ENCODE measurements at regions not wholly inside any gene's neighbourhood (a gene's known extent, or its start where the extent isn't known, plus 50 kb on each side); places are given as distances from the start of the nearest gene placed in this dataset.

DNA sequence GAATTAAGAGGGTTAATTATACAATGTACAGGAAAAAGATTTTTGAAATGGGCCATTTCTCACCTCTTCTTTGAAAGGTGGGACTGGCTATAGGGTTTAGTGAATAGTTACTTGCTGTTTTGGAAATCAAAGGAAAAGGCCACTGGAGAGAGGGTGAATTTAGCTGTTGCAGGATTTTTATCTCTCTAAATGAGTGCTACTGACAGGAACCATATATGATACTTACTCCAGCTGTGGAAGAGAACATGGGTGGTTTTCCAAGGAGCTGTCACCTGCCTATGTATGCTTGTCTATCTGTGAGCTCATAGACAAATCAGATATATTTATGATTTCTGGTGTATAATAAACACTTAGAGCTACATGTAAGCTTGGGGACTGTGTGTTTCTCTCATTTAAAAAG, 430.4 kb downstream of the MTX2 start:
- TF ChIP-seq SPI1 (IDR thresholded peaks at IDR 0.05; ENCODE audit: low read depth, low read length) (no peak), POU2F2 (IDR thresholded peaks at IDR 0.05; ENCODE audit: low read depth, low read length) (no peak), POLR2AphosphoS5 (IDR thresholded peaks at IDR 0.05; ENCODE audit: low read depth, low read length) (no peak), TAF1 (IDR thresholded peaks at IDR 0.05; ENCODE audit: low read depth, low read length) (no peak), POLR2A (IDR thresholded peaks at IDR 0.05; ENCODE audit: low read depth, low read length) (no peak), PAX5 (IDR thresholded peaks at IDR 0.05; ENCODE audit: insufficient read depth, low read length, severe bottlenecking) (no peak)
- no peak for DNase-seq (ENCODE audit: insufficient read length, low spot score)
- no peak for FAIRE-seq

DNA sequence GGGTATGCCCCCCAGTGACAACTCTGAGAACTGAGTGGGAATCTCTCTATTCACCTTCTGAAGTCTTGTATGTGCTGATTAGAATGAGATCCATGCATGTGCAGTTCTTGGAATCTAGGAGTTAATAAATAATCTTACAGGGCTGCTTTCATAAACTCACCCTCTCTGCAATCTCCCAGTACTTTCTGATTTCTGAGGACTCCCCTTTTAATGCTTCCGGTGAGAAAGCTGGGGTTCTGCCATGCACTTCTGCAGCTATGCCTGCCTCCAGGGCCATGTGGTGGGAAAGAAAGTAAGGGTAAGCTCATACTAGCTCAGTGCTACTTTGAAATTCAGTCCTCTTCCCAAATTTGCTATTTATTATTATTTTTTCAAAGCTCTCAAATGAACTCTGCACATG, 432.9 kb downstream of the MTX2 start:
- TF ChIP-seq TAF1 (IDR thresholded peaks at IDR 0.05; ENCODE audit: low read depth, low read length) (no peak), PAX5 (IDR thresholded peaks at IDR 0.05; ENCODE audit: insufficient read depth, low read length, severe bottlenecking) (no peak), SPI1 (IDR thresholded peaks at IDR 0.05; ENCODE audit: low read depth, low read length) (no peak), POLR2AphosphoS5 (IDR thresholded peaks at IDR 0.05; ENCODE audit: low read depth, low read length) (no peak), POU2F2 (IDR thresholded peaks at IDR 0.05; ENCODE audit: low read depth, low read length) (no peak), POLR2A (IDR thresholded peaks at IDR 0.05; ENCODE audit: low read depth, low read length) (no peak)
- DNase-seq (ENCODE audit: insufficient read length, low spot score), result no peak
- no peak for FAIRE-seq

DNA sequence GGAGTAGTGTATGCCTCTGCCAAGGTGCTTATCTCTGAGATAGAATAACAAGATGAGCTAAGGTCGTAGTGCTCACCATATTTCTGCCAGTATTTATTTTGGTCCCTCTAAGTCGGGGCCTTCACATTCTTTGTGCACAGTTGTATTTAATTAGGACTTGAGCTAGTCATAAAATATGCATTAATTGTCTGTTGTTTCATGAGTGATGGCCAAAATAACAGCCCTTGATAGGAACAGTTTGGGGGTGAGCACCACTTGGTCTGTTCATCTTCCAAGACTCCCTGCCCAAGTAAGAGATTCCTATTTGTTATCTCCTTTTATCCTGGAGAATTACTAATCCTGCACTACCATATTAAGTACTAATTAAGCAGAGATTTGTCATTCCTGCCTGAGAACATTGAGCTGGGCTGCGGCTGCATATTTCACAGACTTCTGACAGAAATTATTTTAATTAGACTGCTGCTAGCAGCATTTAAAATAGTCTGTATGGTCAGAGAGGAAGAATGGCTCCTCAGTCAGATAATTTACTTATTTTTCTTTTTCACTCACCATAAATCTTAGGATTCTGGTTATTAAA, 435.1 kb downstream of the MTX2 start:
- FAIRE-seq (no peak), DNase-seq (ENCODE audit: insufficient read length, low spot score) (no peak)
- no peak for TF ChIP-seq POLR2AphosphoS5 (IDR thresholded peaks at IDR 0.05; ENCODE audit: low read depth, low read length)
- TF ChIP-seq TAF1 (IDR thresholded peaks at IDR 0.05; ENCODE audit: low read depth, low read length), result no peak
- TF ChIP-seq POLR2A (IDR thresholded peaks at IDR 0.05; ENCODE audit: low read depth, low read length), result no peak
- TF ChIP-seq PAX5 (IDR thresholded peaks at IDR 0.05; ENCODE audit: insufficient read depth, low read length, severe bottlenecking), result no peak
- no peak for TF ChIP-seq POU2F2 (IDR thresholded peaks at IDR 0.05; ENCODE audit: low read depth, low read length)

DNA sequence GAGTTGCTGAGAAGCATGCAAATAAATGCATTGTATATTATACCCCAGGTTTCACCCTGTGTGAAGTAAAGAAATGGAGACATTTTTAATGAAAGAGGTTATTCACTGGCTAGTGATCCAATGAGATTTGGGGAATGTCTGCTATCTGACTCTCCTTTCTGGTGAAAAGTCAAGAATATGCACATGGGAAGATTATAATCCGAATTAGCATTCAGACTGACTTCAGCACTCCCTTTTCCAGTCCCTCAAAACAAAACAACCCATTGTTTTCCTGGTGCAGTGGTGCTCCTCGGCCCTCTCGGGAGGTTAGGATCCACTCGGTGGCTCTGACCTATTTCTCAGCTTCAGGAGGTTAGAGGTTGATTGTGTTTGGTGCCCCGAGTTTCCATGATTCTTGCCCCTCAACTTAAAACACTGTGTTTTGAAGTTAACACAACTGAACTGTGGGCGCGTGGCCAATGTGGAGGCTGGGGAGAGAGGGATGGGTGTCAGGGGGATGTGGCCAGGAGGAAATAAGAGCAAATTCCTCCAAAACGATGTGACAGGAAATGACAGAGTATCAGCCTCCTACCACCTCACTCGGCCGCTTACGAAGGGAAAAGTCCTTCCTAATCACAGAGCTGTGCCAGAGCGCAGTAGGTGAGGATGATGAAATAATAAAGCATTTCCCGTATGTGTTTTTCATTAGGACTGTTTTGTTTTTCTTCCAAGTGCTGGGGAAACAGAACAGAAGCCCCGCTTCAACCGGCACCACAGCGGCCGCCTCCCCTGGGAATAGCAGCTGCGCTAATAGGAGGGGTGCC, 440.1 kb downstream of the MTX2 start:
- TF ChIP-seq PAX5 (IDR thresholded peaks at IDR 0.05; ENCODE audit: insufficient read depth, low read length, severe bottlenecking) (no peak), POU2F2 (IDR thresholded peaks at IDR 0.05; ENCODE audit: low read depth, low read length) (no peak), POLR2A (IDR thresholded peaks at IDR 0.05; ENCODE audit: low read depth, low read length) (no peak), TAF1 (IDR thresholded peaks at IDR 0.05; ENCODE audit: low read depth, low read length) (no peak), POLR2AphosphoS5 (IDR thresholded peaks at IDR 0.05; ENCODE audit: low read depth, low read length) (no peak), SPI1 (IDR thresholded peaks at IDR 0.05; ENCODE audit: low read depth, low read length) (no peak)
- DNase-seq (ENCODE audit: insufficient read length, low spot score), result no peak
- FAIRE-seq, result no peak

DNA sequence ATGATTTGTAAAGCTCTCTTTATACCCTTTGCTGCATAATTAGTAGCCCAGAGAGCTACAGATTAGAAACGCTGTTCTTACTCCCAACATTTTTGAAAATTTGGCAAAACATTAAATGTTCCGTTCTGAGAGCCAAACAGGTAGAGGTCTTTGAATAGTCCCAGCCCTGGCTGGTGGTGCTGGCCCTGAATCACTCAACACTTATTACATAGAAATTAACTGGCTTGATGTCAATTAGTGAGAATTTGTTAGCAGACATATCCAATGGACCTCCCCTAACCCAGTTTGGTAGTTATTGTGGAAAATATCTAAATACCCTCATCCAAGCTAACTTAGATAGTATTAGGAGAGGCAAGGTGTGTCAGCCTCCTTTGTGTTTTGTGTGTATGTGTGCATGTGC, 440.7 kb downstream of the MTX2 start:
- FAIRE-seq (no peak), DNase-seq (ENCODE audit: insufficient read length, low spot score) (no peak)
- TF ChIP-seq PAX5 (IDR thresholded peaks at IDR 0.05; ENCODE audit: insufficient read depth, low read length, severe bottlenecking) (no peak), POLR2AphosphoS5 (IDR thresholded peaks at IDR 0.05; ENCODE audit: low read depth, low read length) (no peak), POU2F2 (IDR thresholded peaks at IDR 0.05; ENCODE audit: low read depth, low read length) (no peak), POLR2A (IDR thresholded peaks at IDR 0.05; ENCODE audit: low read depth, low read length) (no peak), SPI1 (IDR thresholded peaks at IDR 0.05; ENCODE audit: low read depth, low read length) (no peak), TAF1 (IDR thresholded peaks at IDR 0.05; ENCODE audit: low read depth, low read length) (no peak)

DNA sequence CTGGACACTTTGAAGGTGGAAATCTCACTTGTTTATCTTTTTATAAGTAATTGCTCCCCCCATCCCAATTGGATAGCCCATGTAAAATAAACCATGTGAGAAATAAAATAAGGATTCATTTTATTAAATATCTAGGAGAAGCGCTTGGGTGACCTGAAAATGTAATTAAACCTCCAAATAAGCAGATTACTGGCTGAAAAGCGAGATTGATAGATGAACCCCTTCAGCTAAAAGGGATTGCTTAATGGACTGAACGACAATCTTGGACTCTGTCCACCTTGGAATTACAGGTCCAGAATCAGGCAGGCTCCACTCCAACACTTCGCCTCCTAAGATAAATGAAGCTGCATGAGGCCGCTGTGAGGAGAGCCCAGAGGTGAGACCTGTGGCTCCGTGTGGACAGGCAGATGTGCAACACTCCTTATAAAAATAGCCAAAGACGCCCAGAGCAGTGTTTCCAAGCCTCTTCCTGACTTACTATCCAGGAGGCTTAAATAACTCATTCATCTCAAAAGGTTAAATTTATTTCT, 441.5 kb downstream of the MTX2 start:
- TF ChIP-seq TAF1 (IDR thresholded peaks at IDR 0.05; ENCODE audit: low read depth, low read length) (no peak), SPI1 (IDR thresholded peaks at IDR 0.05; ENCODE audit: low read depth, low read length) (no peak), POU2F2 (IDR thresholded peaks at IDR 0.05; ENCODE audit: low read depth, low read length) (no peak), PAX5 (IDR thresholded peaks at IDR 0.05; ENCODE audit: insufficient read depth, low read length, severe bottlenecking) (no peak), POLR2AphosphoS5 (IDR thresholded peaks at IDR 0.05; ENCODE audit: low read depth, low read length) (no peak), POLR2A (IDR thresholded peaks at IDR 0.05; ENCODE audit: low read depth, low read length) (no peak)
- DNase-seq (ENCODE audit: insufficient read length, low spot score) (no peak), FAIRE-seq (no peak)

DNA sequence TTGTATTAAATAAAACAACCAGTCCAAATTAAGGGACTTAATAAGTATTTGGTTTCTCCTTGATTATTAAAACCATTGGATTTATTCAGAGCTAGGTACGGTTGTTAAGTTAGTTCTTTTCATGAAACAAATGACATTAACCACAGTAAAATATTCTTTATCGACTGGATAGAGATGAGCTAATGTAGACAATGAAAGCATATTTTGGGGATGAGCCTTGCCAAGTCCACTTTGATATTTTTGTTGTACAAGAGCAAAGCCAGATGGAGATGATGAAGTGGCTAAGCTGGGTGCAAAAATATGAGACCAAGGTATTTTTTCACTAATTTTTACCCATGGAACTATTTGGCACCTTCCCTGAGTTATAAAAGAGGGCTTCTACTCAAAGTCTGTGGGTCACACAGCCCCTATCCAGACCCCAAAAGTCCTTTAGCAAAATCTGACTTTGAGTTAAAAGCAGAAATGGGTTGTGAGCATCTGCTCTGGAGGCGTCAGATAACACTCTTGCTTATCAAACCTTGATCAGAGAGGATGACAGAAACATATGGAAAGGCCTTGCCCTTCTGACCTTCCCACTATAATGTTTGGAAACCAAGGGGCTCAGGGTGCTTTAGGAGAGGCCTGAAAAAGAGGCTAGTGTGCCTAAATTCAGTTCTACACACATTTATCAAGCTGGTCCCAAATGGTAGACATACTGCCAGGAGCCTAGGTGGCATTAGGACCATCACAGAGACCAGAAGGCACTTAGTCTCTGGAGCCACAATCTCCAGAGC, 456.8 kb downstream of the MTX2 start:
- no peak for DNase-seq (ENCODE audit: insufficient read length, low spot score)
- TF ChIP-seq POLR2A (IDR thresholded peaks at IDR 0.05; ENCODE audit: low read depth, low read length) (no peak), POU2F2 (IDR thresholded peaks at IDR 0.05; ENCODE audit: low read depth, low read length) (no peak), POLR2AphosphoS5 (IDR thresholded peaks at IDR 0.05; ENCODE audit: low read depth, low read length) (no peak), TAF1 (IDR thresholded peaks at IDR 0.05; ENCODE audit: low read depth, low read length) (no peak), SPI1 (IDR thresholded peaks at IDR 0.05; ENCODE audit: low read depth, low read length) (no peak), PAX5 (IDR thresholded peaks at IDR 0.05; ENCODE audit: insufficient read depth, low read length, severe bottlenecking) (no peak)
- FAIRE-seq, result no peak

DNA sequence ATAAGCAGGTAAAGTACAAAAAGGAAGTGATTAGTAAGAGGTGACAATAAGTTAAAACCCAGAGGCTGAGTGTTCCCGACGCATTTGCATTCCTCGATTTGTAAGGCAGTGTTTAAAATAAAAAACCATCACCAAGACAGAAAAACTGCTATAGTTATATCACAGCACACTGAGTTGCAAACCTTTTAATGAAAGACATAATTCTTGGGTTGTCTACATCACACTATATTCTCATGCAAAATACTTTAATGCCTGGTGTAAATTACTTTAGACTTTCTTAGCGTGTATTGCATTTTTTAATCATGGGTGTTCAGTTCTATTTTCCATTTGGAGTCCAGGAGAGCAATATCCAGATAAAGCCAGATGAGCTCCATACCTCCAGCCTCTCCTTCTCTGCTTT, 458.5 kb downstream of the MTX2 start:
- no peak for TF ChIP-seq POU2F2 (IDR thresholded peaks at IDR 0.05; ENCODE audit: low read depth, low read length)
- no peak for TF ChIP-seq POLR2A (IDR thresholded peaks at IDR 0.05; ENCODE audit: low read depth, low read length)
- no peak for TF ChIP-seq TAF1 (IDR thresholded peaks at IDR 0.05; ENCODE audit: low read depth, low read length)
- TF ChIP-seq PAX5 (IDR thresholded peaks at IDR 0.05; ENCODE audit: insufficient read depth, low read length, severe bottlenecking), result no peak
- no peak for TF ChIP-seq SPI1 (IDR thresholded peaks at IDR 0.05; ENCODE audit: low read depth, low read length)
- TF ChIP-seq POLR2AphosphoS5 (IDR thresholded peaks at IDR 0.05; ENCODE audit: low read depth, low read length), result no peak
- no peak for FAIRE-seq

More for the DNA sequence above, 458.5 kb downstream of the MTX2 start:
- DNase-seq (ENCODE audit: insufficient read length, low spot score), result no peak

All from GM12891 (cell line).